GM19239 (cell line): ENCODE measurements at regions not wholly inside any gene's neighbourhood (a gene's known extent, or its start where the extent isn't known, plus 50 kb on each side); places are given as distances from the start of the nearest gene placed in this dataset.
"Not testable (repeated sequence)": the region's sequence is repeated elsewhere in the genome, so short reads cannot be mapped to it uniquely, and the experiment has no call there.

Source experiments
- DNase-seq: peaks from one replicate; pipeline ENCODE4 v3.0.0; 2011; ENCODE audit warnings: low spot score; ENCODE audit not compliant: insufficient read length
- FAIRE-seq: peaks from 2 replicates; lab custom pipeline; 2011; peaks lifted over from hg19 to GRCh38; lab: Jason Lieb, UNC

DNA sequence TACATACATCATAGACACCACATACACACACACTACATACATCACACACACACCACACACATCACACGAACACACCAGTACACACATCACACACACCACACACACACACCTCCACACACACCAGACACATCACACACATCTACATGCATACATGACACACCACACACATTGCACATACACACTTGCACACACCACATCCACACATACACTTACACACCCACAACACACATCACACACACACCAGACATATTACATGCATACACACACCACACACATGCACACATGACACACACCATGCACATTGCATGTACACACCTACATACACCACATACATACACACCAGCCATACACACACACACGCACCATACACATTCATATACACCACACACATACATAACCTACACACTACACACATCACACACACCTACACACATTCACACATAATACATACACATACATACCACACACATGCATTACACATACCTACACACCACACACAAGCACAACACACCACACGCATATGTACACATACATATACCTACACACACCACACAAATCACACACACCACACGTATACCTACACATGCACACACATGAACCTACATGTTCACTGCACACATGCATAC is 156.5 kb downstream of the NDUFA10 start:
- DNase-seq (no peak), FAIRE-seq (no peak)

GRCh38 chr2:239866778-239867177 is 158.4 kb downstream of the NDUFA10 start:
- no peak for DNase-seq
- no peak for FAIRE-seq

DNA sequence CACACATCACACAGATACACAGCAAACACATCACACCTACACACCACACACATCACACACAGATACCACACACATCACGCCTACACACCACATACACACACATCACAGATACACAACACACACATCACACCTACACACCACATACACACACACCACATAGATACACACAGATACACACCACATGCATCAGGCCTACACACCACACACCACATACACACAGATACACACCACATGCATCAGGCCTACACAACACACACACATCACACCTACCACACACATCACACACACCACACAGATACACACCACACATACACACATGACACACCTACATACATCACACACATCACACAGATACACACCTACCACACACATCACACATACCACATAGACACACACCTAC is 158.8 kb downstream of the NDUFA10 start:
- no peak for DNase-seq
- no peak for FAIRE-seq

DNA sequence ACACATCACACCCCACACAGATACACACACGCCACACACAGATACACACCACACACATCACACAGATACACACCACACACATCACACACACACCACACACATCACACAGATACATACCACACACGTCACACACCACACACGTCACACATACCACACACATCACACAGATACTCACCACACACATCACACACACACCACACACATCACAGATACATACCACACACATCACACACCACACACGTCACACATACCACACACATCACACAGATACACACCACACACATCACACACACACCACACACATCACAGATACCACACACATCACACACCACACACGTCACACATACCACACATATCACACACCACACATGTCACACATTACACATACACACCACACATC is 159.3 kb downstream of the NDUFA10 start:
- not testable (repeated sequence) for FAIRE-seq, DNase-seq

DNA sequence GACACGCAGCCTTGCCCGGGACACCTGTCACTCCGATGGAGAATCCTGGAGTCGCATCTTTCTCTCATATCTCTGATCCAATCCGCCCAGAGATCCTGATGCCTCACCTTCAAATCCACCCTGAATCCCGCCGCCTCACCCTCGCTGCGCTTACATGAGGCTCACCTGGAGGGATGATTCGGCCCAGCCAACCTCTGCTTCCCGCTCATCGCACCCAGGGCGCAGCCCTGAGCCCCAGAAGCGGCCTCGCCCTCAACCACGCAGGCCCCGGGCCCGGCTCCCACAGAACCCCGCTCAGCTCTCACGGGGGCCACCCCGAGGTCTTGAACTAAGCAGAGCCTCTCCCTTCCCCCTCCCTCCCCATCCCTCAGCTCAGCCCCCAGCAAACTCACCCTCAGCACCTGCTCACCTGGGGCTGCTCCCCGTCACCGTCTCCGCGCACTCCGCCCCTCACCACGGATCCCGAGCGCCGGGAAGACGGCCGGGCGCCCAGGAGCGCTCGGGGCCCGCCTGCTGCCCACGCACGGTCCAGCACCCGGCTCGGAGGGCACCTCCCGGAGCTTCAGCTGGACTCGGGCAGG is 160.0 kb downstream of the NDUFA10 start:
- FAIRE-seq: no peak
- DNase-seq: no peak

- DNase-seq (no peak), FAIRE-seq (no peak)
These were observed 160.7 kb downstream of the NDUFA10 start for GRCh38 chr2:239864247-239865058.

- DNase-seq (no peak), FAIRE-seq (no peak)
These were observed 162.5 kb downstream of the NDUFA10 start for GRCh38 chr2:239862613-239863012.

DNA sequence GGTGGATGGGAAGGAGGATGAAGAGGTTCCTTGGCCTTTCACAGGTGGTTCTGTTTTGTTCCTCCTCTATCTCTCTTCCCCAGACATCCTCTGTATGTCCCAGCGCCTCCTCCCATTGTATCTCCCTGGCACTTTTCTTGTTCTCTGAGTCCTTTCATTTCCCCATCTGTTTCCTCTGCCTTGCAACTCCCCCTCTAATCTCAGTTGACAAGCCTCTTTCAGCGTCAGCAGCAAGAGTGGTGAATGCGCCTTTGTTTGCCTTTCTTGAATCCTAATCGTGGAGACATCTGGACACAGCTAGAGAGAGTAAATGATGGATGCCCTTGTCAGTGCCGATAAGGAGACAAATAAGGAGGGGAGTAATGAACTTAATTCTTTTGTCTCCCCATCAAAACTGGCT is 167.0 kb downstream of the NDUFA10 start:
- no peak for FAIRE-seq

GRCh38 chr2:239857591-239857990 is 167.6 kb downstream of the NDUFA10 start:
- DNase-seq: no peak
- FAIRE-seq: no peak

More for the DNA sequence above, 167.0 kb downstream of the NDUFA10 start:
- DNase-seq: no peak

DNA sequence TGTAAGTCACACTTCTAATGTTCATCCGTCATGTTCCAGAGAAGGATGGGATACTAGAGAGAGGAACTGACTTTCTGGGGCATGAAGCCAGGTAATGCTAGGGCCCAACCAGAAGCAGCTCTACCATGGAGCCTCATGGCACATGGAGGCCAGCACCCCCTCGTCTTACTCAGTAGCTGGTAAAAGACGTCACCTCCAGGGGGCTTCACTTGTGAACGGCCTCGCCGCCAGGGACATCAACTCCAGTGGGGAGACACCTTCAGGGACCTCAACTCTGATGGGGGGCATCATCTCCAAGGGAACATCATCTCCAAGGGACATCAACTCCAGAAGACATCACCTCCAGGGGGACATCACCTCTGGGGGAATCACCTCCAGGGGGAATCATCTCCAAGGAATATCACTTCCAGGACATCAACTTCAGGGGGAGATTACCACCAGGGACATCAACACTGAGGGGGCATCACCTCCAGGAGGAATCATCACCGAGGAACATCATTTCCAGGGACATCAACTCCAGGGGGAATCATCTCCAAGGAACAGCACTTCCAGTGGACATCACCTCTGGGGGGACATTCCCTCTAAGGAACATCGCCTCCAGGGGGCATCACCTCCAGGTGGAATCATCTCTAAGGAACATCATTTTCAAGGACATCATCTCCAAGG is 168.4 kb downstream of the NDUFA10 start:
- FAIRE-seq (no peak), DNase-seq (no peak)

DNA sequence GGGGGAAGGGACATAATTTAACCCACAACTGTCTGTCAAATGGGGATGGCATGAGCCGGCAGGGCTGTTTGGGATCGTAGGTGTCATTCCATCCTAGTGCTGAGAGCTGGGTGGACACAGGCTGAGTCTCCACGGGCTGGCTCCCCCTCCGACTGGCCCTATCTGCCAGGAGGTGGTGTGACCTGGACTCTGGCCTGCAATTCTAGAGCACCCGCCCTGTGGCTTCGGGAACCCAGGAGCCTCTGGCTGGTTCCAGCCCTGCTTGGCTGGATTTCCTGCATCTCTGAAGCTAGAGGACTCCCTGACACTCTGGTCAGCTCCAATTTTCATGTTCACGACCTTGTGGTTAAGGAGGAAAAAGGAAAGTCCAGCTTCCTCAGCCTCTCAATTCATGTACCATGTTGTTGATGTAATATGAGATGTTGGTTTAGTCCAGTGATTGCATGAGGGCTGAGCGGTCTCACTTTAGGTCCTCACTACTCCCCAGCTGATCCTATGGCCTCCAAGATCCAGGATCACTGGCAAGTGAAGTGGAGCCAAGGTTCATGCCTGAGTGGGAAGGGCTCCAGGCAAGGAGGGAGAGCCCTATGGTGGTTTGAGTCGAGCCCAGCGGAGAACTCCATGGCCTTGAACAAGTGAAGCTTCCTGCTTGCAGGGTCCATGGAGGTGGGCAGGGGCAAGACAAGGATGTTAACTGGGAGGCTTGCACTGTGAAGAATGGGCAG is 169.1 kb downstream of the NDUFA10 start:
- FAIRE-seq (no peak), DNase-seq (no peak)

DNA sequence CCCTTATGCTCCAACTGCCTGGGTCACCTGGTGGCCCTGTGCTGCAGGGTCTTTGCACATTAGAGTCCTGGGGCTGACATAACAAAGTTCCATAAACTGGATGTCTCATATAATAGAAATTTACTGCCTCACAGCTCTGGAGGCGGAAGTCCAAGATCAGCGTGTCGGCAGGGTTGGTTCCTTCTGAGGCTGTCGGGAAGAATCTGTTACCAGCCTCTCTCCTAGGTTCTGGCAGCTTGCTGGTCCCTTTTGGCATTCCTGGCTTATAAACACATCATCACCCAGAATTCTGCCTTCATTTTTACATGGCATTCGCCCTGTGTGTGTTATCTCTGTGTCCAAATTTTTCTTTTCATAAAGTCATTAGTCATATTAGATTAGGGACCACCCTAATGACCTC is 170.5 kb downstream of the NDUFA10 start:
- FAIRE-seq: no peak
- no peak for DNase-seq

DNA sequence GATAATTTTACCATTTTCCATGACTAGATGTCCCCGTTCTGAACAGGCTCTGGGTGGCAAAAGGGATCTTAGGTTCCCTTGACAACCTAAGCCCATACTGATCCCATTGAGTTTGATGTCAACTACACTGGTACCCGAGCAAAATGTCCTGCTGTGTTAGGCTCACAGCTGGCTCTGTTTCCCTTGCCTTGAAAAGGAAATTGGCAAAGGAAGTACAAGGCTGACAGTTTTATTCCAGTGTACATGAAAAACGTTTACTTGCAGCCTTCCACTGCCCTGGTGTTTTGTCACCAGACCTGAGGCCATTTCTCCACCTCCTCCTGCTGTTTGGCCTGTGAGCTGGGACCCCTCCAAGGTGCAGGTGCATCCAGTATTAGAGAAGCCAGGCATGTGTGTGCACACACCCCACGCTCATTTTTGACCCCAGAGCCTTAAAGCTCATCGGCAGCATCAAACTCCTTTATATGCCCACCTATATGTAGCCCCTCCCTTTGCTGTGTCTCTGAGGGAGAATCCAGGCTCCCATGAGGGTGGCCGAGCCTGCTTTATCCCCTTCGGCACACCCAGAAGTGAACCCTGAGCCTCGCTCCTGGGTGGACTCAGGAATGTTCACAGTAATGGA is 171.3 kb downstream of the NDUFA10 start:
- no peak for DNase-seq
- FAIRE-seq: no peak

DNA sequence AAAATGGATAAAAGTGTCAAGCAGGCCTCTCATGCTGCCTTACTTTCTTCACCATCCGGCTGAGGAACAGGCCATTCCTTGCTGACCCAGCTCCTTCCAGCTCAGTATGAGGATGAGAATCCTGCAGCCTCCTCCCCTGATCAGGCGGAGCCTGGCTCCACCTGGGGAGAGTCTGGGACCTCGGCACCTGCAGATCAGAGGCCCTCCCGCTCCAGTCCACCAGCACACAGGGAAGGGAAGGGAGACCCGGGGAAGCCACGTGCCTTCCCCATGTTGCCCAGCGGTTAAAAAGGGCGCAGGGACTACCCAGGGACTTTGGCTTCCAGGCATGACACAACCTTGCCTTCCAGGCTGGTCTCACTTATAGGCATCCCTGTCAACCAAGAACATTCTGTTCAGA is 172.0 kb downstream of the NDUFA10 start:
- DNase-seq: no peak
- FAIRE-seq: no peak

DNA sequence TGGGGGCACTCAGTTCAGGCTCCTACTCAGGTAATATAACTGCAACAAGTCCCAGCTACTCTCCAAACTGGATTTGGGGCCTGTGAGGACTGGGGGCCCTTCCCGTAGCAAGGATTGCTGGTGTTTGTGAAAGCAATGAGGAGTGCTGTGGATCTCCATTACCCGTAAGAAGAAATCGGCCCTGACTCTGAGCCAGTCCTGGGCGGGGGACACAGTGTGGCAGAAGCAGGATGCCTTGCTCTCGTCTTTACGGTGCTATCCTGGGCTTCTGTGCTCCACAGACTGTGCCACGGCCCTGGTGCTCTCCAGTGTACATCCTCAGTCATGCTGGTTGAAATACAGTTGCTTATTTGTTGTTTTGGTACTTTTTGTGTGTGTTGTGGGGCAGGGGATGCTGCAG is 172.9 kb downstream of the NDUFA10 start:
- no peak for DNase-seq
- no peak for FAIRE-seq

- FAIRE-seq (no peak), DNase-seq (no peak)
These were observed 178.1 kb downstream of the NDUFA10 start for GRCh38 chr2:239846789-239847676.

DNA sequence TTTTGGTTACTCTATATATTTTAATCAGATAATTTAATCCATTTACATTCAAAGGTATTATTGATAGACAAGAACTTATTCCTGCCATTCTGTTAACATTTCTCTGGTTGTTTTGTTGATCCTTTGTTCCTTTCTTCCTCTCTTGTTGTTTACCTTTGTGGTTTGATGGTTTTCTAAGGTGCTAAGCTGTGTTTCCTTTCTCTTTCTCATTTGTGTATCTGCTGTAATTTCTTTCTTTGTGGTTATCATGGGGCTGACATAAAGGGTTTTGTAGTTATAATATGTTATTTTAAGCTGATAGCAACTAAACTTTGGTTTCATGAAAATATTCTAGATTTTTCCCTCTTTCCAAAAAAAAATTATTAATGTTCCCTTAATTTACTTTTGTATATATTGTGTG is 179.2 kb downstream of the NDUFA10 start:
- DNase-seq: no peak
- FAIRE-seq: no peak

- FAIRE-seq (no peak), DNase-seq (no peak)
These were observed 185.8 kb downstream of the NDUFA10 start for GRCh38 chr2:239839306-239839705.
